IPS-20b (cell line): ENCODE measurements at regions not wholly inside any gene's neighbourhood (a gene's known extent, or its start where the extent isn't known, plus 50 kb on each side); places are given as distances from the start of the nearest gene placed in this dataset.

ENCODE experiments used
- H3K27ac ChIP-seq: one replicate; pipeline ENCODE4 v1.5.1; 2013; ENCODE audit warnings: low read length
- H3K27me3 ChIP-seq: 2 replicates; pipeline ENCODE4 v1.6.1; 2013; ENCODE audit warnings: mild to moderate bottlenecking, low read length, inconsistent platforms; ENCODE audit not compliant: insufficient read depth
- H3K36me3 ChIP-seq: 2 replicates; pipeline ENCODE4 v1.6.1; 2013; ENCODE audit warnings: low read depth, mild to moderate bottlenecking, inconsistent platforms, low read length, moderate library complexity; ENCODE audit not compliant: insufficient read depth
- H3K4me1 ChIP-seq: 2 replicates; pipeline ENCODE4 v1.6.1; 2013; ENCODE audit warnings: mild to moderate bottlenecking, control low read depth, inconsistent platforms, low read length, moderate library complexity; ENCODE audit not compliant: insufficient read depth
- H3K4me3 ChIP-seq: 2 replicates; pipeline ENCODE4 v1.5.1; 2013; ENCODE audit warnings: mild to moderate bottlenecking, low read length, inconsistent platforms
- H3K9ac ChIP-seq: 2 replicates; pipeline ENCODE4 v1.6.1; 2013; ENCODE audit warnings: low read depth, mild to moderate bottlenecking, inconsistent platforms, low read length, moderate library complexity
- H3K9me3 ChIP-seq: 2 replicates; pipeline ENCODE4 v1.6.1; 2013; ENCODE audit warnings: mild to moderate bottlenecking, low read depth, low read length, inconsistent platforms; ENCODE audit not compliant: insufficient read depth

GRCh38 chr18:75762758-75763157, 335.3 kb upstream of the SMIM21 start:
- Histone ChIP-seq H3K4me3 (no peak overlapping the region), H3K9me3 (no peaks in the 10 kb centered on the region), H3K27me3 (no peaks in the 10 kb centered on the region), H3K9ac (no peak overlapping the region), H3K27ac (no peak overlapping the region), H3K4me1 (no peaks in the 10 kb centered on the region), H3K36me3 (no peaks in the 10 kb centered on the region)

DNA sequence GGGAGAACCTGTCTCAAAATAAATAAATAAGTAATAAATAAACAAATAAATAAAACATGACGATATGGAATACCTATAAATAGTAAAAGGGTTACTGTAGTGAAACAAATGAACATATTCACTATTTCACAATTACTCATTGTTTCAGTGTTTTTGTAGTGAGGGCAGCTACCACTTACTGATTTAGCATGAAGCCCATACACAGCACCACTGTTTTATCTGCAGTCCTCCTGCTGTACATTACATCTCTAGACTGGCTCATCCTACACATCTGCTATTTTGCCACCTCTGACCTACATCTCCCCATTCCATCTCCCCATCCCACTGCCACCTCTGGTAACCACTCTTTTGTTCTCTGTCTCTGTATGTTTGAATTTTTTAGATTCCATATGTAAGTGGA, 332.7 kb upstream of the SMIM21 start:
- Histone ChIP-seq H3K9ac (no peak overlapping the region), H3K27me3 (no peaks in the 10 kb centered on the region)

GRCh38 chr18:75757951-75758350, 330.4 kb upstream of the SMIM21 start:
- Histone ChIP-seq H3K9ac (no peak overlapping the region), H3K36me3 (no peaks in the 10 kb centered on the region), H3K9me3 (no peaks in the 10 kb centered on the region), H3K27me3 (no peaks in the 10 kb centered on the region), H3K4me3 (no peak overlapping the region), H3K4me1 (no peaks in the 10 kb centered on the region), H3K27ac (no peak overlapping the region)

More for the DNA sequence above, 332.7 kb upstream of the SMIM21 start:
- no peak overlapping the region for H3K27ac ChIP-seq
- H3K36me3 ChIP-seq: no peaks in the 10 kb centered on the region
- no peaks in the 10 kb centered on the region for H3K9me3 ChIP-seq
- H3K4me3 ChIP-seq: no peak overlapping the region
- H3K4me1 ChIP-seq: no peaks in the 10 kb centered on the region

DNA sequence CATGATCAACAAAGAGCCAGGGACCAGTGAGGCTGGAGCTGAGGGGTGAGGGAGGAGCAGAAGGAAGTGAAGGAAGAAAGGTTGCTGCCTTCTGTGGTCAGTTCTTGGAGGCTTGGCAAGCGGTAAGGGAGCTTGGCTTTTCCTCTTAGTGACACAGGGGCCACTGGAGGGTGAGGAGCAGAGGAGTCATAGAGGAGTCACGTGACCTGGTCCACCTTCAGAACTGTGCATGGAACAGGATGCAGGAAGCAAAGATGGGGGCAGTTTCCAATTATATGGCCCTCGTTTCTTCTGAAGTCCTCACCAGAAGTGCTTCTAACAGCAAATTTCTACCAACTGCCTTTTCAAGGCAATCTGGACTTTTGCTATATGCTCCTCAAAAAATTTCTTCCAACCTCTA, 326.9 kb upstream of the SMIM21 start:
- Histone ChIP-seq H3K27ac (no peak overlapping the region), H3K4me1 (no peaks in the 10 kb centered on the region), H3K27me3 (no peaks in the 10 kb centered on the region), H3K36me3 (no peaks in the 10 kb centered on the region), H3K9ac (no peak overlapping the region), H3K9me3 (no peaks in the 10 kb centered on the region), H3K4me3 (no peak overlapping the region)

- no peaks in the 10 kb centered on the region for H3K4me1 ChIP-seq
- no peaks in the 10 kb centered on the region for H3K9me3 ChIP-seq
- no peaks in the 10 kb centered on the region for H3K27me3 ChIP-seq
- H3K9ac ChIP-seq: no peak overlapping the region
- no peak overlapping the region for H3K4me3 ChIP-seq
- H3K27ac ChIP-seq: no peak overlapping the region
- H3K36me3 ChIP-seq: no peaks in the 10 kb centered on the region
These were observed 326.2 kb upstream of the SMIM21 start for GRCh38 chr18:75753753-75754152.

DNA sequence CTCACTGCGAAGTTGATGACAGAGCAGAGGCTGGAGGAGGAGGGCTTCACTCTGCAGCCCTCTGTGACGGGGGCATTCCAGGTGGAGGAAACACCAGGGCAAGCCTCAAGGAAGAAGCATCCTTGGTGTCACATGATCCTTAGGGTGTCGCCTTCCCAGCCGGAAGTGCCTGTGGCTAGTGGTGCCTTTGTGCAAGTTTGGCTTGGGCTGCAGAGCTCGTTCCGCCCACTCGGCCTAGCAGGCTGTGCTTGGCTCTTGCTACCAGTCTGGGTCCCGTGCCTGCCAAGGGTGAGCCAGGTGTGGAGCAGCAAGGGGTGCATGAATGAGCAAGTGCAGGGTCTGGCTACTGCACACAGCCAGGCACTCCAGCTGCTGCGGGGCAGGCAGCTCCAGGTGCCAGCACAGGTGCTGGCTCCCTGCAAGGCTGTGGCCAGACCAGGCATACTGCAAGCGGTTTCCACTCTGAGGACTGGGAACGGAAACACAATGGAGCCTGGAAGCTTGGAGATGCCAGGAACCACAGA, 325.3 kb upstream of the SMIM21 start:
- H3K9me3 ChIP-seq: no peaks in the 10 kb centered on the region
- H3K4me3 ChIP-seq: no peak overlapping the region
- no peak overlapping the region for H3K27ac ChIP-seq
- no peaks in the 10 kb centered on the region for H3K36me3 ChIP-seq
- H3K27me3 ChIP-seq: no peaks in the 10 kb centered on the region
- no peak overlapping the region for H3K9ac ChIP-seq
- no peaks in the 10 kb centered on the region for H3K4me1 ChIP-seq

DNA sequence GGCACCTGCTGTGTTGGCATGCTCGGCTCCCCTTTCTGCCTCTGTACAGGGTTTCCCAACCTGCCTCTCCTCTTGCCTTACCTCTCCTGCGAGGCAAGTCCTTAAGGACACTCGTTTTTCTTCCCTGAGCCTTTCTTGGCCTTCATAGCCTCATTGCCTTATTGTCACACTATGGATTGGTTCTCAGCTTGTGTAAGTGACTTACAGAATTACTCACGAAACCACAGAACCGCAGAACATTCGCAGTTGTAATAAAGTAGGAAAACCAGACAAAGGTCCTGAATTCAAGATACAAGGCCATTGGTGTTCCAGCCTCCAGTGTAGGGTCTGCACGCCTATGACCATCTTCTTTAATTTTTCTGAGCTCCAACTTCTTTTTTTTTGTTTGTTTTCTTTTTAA, 317.6 kb upstream of the SMIM21 start:
- Histone ChIP-seq H3K4me1 (no peaks in the 10 kb centered on the region), H3K27me3 (no peaks in the 10 kb centered on the region), H3K9me3 (no peaks in the 10 kb centered on the region), H3K4me3 (no peak overlapping the region), H3K36me3 (no peaks in the 10 kb centered on the region), H3K9ac (no peak overlapping the region), H3K27ac (no peak overlapping the region)

- Histone ChIP-seq H3K27me3 (no peaks in the 10 kb centered on the region), H3K4me3 (no peak overlapping the region), H3K9ac (no peak overlapping the region), H3K36me3 (no peaks in the 10 kb centered on the region), H3K9me3 (no peaks in the 10 kb centered on the region), H3K4me1 (no peaks in the 10 kb centered on the region), H3K27ac (no peak overlapping the region)
These were observed 315.0 kb upstream of the SMIM21 start for GRCh38 chr18:75742516-75742915.

GRCh38 chr18:75739682-75740081, 312.2 kb upstream of the SMIM21 start:
- H3K9me3 ChIP-seq: no peaks in the 10 kb centered on the region; the same call in none of the 2 replicates
- no peaks in the 10 kb centered on the region for H3K4me1 ChIP-seq
- no peak overlapping the region for H3K9ac ChIP-seq
- H3K4me3 ChIP-seq: no peak overlapping the region
- H3K36me3 ChIP-seq: no peaks in the 10 kb centered on the region
- no peaks in the 10 kb centered on the region for H3K27me3 ChIP-seq
- no peak overlapping the region for H3K27ac ChIP-seq

DNA sequence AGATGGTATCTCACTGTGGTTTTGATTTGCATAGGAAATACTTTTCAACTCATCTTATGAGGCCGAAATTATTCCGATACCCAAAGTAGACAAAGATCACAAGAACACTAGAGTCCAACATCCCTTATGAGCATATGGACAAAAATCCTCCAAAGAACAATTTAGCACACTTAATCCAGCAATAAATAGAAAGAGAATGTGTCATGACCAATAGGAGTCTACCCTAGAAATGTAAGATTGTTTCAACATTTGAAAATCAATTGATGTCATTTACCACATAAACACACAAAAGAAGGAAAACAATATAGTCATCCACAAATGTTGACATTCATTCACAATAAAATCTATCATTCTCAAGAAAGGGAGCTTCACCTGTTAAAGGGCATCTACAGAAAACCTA, 307.8 kb upstream of the SMIM21 start:
- Histone ChIP-seq H3K27me3 (no peaks in the 10 kb centered on the region), H3K9ac (no peak overlapping the region), H3K27ac (no peak overlapping the region), H3K36me3 (no peaks in the 10 kb centered on the region), H3K4me3 (no peak overlapping the region), H3K4me1 (no peaks in the 10 kb centered on the region), H3K9me3 (no peaks in the 10 kb centered on the region; the same call in none of the 2 replicates)

- H3K4me1 ChIP-seq: no peaks in the 10 kb centered on the region
- no peaks in the 10 kb centered on the region for H3K27me3 ChIP-seq
- H3K9ac ChIP-seq: no peak overlapping the region
- H3K9me3 ChIP-seq: no peaks in the 10 kb centered on the region; the same call in 1 of the 2 replicates
- H3K27ac ChIP-seq: no peak overlapping the region
- H3K36me3 ChIP-seq: no peaks in the 10 kb centered on the region
- no peak overlapping the region for H3K4me3 ChIP-seq
These were observed 302.7 kb upstream of the SMIM21 start for GRCh38 chr18:75730249-75730648.

- Histone ChIP-seq H3K27ac (no peak overlapping the region), H3K9ac (no peak overlapping the region), H3K4me3 (no peak overlapping the region), H3K27me3 (no peaks in the 10 kb centered on the region), H3K4me1 (no peaks in the 10 kb centered on the region), H3K9me3 (no peaks in the 10 kb centered on the region), H3K36me3 (no peaks in the 10 kb centered on the region)
These were observed 301.1 kb upstream of the SMIM21 start for GRCh38 chr18:75728621-75729020.

GRCh38 chr18:75727456-75727855, 300.0 kb upstream of the SMIM21 start:
- Histone ChIP-seq H3K27ac (no peak overlapping the region), H3K4me1 (no peaks in the 10 kb centered on the region), H3K9me3 (no peaks in the 10 kb centered on the region)

More at GRCh38 chr18:75727456-75727855, 300.0 kb upstream of the SMIM21 start:
- Histone ChIP-seq H3K27me3 (no peaks in the 10 kb centered on the region), H3K9ac (no peak overlapping the region), H3K36me3 (no peaks in the 10 kb centered on the region), H3K4me3 (no peak overlapping the region)
